Activated naive CD8-positive, alpha-beta T cell treated with anti-CD3 and anti-CD28 coated beads, Interleukin-2, amount 10 ng/mL, durations not matched to agents 7 days and 5 days (primary cell): ENCODE measurements at regions not wholly inside any gene's neighbourhood (a gene's known extent, or its start where the extent isn't known, plus 50 kb on each side); places are given as distances from the start of the nearest gene placed in this dataset.

Experiments used
- ATAC-seq: fragments of 150-1000 bp; cut with Tn5 transposase; one replicate; pipeline ENCODE4 v1.10.0; 2021; ENCODE audit warnings: low read depth, moderate library complexity
- POLR2A ChIA-PET: fragments of 350-600 bp; sonication (Branson Sonifier 250); formaldehyde crosslinking; loops from one replicate; lab custom pipeline; 2021; ENCODE audit warnings: antibody characterized with exemption; lab: Charles Lee
- DNase-seq: peaks from one replicate; pipeline ENCODE4 v3.0.0; 2021
- H3K27ac Mint-ChIP-seq: one replicate; pipeline ENCODE4 v1.8.0; 2022; ENCODE audit warnings: mild to moderate bottlenecking, mixed read lengths
- H3K27me3 Mint-ChIP-seq: one replicate; pipeline ENCODE4 v1.8.0; 2022; ENCODE audit warnings: mild to moderate bottlenecking, moderate library complexity, mixed read lengths
- H3K36me3 Mint-ChIP-seq: one replicate; pipeline ENCODE4 v1.8.0; 2021; ENCODE audit warnings: mild to moderate bottlenecking, mixed read lengths
- H3K4me1 Mint-ChIP-seq: one replicate; pipeline ENCODE4 v1.8.0; 2021; ENCODE audit warnings: mixed read lengths
- H3K4me3 Mint-ChIP-seq: one replicate; pipeline ENCODE4 v1.8.0; 2022; ENCODE audit warnings: mild to moderate bottlenecking, moderate library complexity, mixed read lengths
- H3K9me3 Mint-ChIP-seq: one replicate; pipeline ENCODE4 v1.8.0; 2021; ENCODE audit warnings: mixed read lengths

DNA sequence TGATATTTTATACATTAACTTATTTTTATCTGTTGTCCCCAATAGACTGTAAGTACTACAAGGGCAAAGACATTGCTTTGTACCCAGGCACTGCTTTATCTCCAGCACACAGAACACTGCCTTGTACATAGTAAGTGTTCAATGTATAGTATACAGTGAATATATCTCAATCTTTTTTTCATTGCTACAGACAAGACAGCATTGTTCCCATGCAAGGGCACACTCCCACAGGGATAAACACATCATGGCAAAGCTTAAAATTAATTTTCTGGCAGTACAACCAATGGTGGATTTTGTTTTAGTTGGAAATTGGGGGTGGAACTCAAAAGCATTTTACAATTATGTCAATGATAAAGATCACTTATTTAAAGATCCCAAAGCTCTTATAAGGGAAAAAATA is 112.3 kb upstream of the EEA1 start:
- H3K27me3 Mint-ChIP-seq = peaks cover 8% of the 10 kb centered on the region
- POLR2A ChIA-PET = no interaction called here
- ATAC-seq = no peak
- peaks cover 2% of the 10 kb centered on the region for H3K4me1 Mint-ChIP-seq
- no peak overlapping the region for H3K27ac Mint-ChIP-seq
- DNase-seq = no peak
- H3K36me3 Mint-ChIP-seq = no peaks in the 10 kb centered on the region
- no peaks in the 10 kb centered on the region for H3K9me3 Mint-ChIP-seq
- no peak overlapping the region for H3K4me3 Mint-ChIP-seq

DNA sequence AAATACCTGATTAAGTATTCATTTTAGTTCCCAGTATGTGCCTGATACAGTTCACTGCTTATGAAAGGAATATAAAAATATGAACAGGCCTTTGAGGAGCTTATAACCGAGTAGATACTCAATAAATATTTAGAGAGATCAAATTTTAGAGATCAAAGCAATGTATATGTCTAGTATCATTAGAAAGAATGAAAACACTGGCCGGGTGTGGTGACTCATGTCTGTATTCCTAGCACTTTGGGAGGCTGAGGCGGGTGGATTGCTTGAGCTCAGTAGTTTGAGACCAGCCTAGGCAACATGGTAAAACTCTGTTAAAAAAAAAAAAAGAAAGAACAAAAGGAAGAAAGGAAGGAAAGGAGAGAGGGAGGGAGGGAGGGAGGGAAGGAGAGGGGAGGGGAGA is 113.2 kb upstream of the EEA1 start:
- DNase-seq (no peak), ATAC-seq (no peak)
- POLR2A ChIA-PET = no interaction called here
- Mint-ChIP-seq H3K27ac (no peak overlapping the region), H3K9me3 (peaks cover 3% of the 10 kb centered on the region), H3K4me3 (no peak overlapping the region), H3K4me1 (peaks cover 2% of the 10 kb centered on the region), H3K27me3 (peaks cover 6% of the 10 kb centered on the region), H3K36me3 (no peaks in the 10 kb centered on the region)

DNA sequence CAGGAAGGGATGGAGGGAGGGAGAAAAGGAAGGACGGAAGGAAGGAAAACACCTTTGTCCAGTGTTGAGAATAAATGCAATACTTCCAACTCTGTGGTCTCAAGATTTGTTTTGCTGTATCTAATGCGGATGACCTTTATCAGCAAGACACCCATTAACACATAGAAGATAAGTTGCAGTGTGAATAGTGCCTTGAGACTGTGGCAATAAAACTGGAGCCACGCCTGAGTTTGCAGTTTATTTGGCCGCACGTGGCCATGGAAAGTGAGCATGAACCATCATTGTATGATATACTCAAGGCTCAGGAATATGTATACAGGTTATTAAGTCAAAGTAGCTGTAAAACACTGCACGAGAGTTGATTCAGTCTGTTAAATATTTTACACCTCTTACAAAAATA is 113.6 kb upstream of the EEA1 start:
- POLR2A ChIA-PET = no interaction called here
- H3K27ac Mint-ChIP-seq = no peak overlapping the region
- DNase-seq = no peak
- peaks cover 3% of the 10 kb centered on the region for H3K9me3 Mint-ChIP-seq
- peaks cover 2% of the 10 kb centered on the region for H3K4me1 Mint-ChIP-seq
- ATAC-seq = no peak
- no peak overlapping the region for H3K4me3 Mint-ChIP-seq
- no peaks in the 10 kb centered on the region for H3K36me3 Mint-ChIP-seq
- H3K27me3 Mint-ChIP-seq = peaks cover 6% of the 10 kb centered on the region

DNA sequence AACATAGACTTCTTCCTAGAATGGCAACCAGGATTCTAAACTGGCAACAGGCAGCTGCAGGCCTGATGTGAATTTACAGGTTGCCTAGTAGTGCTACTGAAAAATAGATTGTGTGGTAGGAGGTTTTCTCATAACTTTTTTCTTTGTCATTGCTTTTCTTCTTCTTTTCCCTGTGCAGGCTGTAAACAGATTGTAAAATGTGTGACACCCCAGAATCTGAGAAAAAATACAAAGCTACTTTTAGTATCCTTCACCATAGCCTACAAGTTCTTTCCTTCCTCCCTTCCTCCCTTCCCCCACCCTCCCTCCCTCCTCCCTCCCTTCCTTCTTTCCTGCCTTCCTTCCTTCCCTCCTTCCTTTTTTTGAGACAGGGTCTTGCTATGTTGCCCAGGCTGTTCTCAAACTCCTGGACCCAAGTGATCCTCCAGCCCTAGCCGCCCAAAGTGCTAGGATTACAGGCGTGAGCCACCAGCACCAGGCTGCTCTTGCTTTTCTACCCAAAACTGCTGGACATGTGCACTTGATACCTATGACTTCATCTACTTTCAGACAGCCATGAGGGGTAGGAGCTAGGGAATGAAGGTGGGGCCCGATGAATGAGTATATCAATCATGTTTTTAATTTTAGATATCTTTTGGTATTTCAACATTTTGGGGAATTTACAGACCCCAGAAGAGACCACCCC is 114.2 kb upstream of the EEA1 start:
- peaks cover 4% of the 10 kb centered on the region for H3K9me3 Mint-ChIP-seq
- POLR2A ChIA-PET = no interaction called here
- H3K4me1 Mint-ChIP-seq = peaks cover 4% of the 10 kb centered on the region
- peaks cover 6% of the 10 kb centered on the region for H3K27me3 Mint-ChIP-seq
- ATAC-seq = no peak
- H3K27ac Mint-ChIP-seq = no peak overlapping the region
- peaks cover 2% of the 10 kb centered on the region for H3K36me3 Mint-ChIP-seq
- DNase-seq = no peak
- H3K4me3 Mint-ChIP-seq = no peak overlapping the region

DNA sequence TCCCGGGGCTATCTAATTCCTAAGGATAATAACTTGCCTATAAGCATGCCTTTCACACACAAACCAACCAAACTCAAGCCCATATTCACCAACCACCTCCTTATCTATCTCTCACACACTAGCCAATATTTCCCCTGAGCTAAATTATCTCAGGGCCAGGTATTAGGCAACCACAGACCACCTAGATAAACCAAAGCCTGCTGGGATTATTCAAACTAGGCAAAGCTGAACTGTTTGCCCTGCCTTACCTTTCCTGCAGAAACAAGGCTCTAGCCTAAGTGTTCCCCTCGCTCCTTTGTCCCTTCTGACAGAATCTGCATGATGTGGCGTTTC is 114.7 kb upstream of the EEA1 start:
- Mint-ChIP-seq H3K36me3 (peaks cover 3% of the 10 kb centered on the region), H3K4me3 (no peak overlapping the region), H3K4me1 (peaks cover 9% of the 10 kb centered on the region), H3K27ac (no peak overlapping the region), H3K27me3 (peaks cover 6% of the 10 kb centered on the region), H3K9me3 (peaks cover 5% of the 10 kb centered on the region)
- POLR2A ChIA-PET = no interaction called here
- ATAC-seq (no peak), DNase-seq (no peak)

DNA sequence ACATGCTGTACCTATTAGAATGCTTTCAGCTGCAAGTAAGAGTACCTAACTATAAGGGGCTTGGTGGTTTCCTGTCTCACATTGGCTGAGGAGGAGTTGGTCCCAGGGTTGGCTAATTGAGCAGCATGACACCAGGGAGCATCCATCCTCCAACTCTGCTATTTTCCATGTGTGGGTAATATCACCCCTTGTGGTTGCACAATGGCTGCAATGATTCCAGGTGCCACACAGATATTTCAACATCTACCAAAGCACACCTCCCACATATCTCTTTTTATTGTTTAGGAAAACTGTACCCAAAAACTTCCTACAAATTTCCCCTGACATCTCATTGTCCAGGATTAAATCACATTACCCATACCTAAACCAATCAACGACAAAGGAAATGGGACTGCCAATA is 118.0 kb upstream of the EEA1 start:
- no peak overlapping the region for H3K27ac Mint-ChIP-seq
- peaks cover 5% of the 10 kb centered on the region for H3K9me3 Mint-ChIP-seq
- H3K4me3 Mint-ChIP-seq = no peak overlapping the region
- ATAC-seq = no peak
- peaks cover 6% of the 10 kb centered on the region for H3K27me3 Mint-ChIP-seq
- POLR2A ChIA-PET = no interaction called here
- H3K4me1 Mint-ChIP-seq = peaks cover 13% of the 10 kb centered on the region
- H3K36me3 Mint-ChIP-seq = peaks cover 3% of the 10 kb centered on the region
- DNase-seq = no peak

DNA sequence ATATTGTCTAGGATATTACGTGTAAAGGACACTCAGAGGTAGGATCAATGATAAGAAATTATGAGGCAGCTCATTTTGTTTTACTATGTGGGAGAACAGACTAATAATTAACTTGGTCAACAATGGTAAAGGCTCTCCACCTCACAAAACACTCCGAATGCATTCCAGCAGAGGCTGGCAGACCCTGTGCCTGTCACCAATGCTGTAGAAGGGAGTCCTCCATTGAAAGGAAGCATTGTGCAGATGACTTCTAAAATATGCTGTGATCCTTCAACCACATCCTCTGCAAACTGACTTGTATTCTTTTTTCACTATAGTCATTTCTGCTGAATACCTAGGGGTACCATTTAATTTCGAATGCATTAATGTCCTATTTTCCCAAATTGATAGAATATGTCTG is 119.6 kb upstream of the EEA1 start:
- POLR2A ChIA-PET = no interaction called here
- peaks cover 3% of the 10 kb centered on the region for H3K36me3 Mint-ChIP-seq
- no peak for DNase-seq
- H3K27me3 Mint-ChIP-seq = peaks cover 5% of the 10 kb centered on the region
- H3K4me1 Mint-ChIP-seq = peaks cover 13% of the 10 kb centered on the region
- ATAC-seq = peak; percentile 75
- peak overlapping the region; percentile 27 for H3K27ac Mint-ChIP-seq
- peaks cover 5% of the 10 kb centered on the region for H3K9me3 Mint-ChIP-seq
- peak overlapping the region; percentile 18 for H3K4me3 Mint-ChIP-seq

DNA sequence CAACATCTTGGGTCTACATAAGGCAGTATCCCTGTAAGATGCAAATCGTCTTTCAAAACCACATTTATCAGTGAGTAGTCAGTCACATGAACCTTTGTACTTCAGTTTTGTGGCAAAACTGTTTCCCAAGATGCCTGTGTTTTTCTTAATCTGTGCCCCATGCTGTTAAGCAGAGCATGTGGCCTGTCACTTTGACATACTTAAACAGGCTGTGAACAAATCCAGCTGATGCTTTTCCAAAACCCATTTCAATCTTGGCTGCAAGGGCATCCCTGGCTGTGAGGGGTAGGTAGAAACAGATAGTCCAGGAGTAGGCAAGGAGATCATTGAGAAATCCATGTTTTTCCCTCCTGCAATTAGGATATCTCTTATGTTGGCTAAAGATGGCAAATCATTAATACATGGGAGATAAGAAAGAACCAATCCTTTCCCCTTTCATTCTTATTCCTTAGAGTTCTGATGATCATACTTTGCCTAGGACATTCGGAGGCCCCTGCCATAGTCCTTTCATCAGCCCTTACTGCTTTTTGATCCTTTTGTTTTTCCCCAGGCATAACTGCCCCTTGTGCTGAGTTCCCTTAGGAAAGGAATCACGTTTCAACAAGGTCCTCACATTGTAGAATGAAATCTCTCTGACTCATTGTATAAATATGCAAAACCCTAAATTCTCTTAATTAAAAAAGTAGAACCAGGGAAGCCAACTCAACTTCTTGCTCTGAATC is 121.1 kb upstream of the EEA1 start:
- H3K4me1 Mint-ChIP-seq = peaks cover 13% of the 10 kb centered on the region
- H3K36me3 Mint-ChIP-seq = peaks cover 3% of the 10 kb centered on the region
- peaks cover 5% of the 10 kb centered on the region for H3K27me3 Mint-ChIP-seq
- no peak overlapping the region for H3K27ac Mint-ChIP-seq
- ATAC-seq = no peak
- DNase-seq = no peak
- POLR2A ChIA-PET = no interaction called here
- no peak overlapping the region for H3K4me3 Mint-ChIP-seq
- peaks cover 5% of the 10 kb centered on the region for H3K9me3 Mint-ChIP-seq

DNA sequence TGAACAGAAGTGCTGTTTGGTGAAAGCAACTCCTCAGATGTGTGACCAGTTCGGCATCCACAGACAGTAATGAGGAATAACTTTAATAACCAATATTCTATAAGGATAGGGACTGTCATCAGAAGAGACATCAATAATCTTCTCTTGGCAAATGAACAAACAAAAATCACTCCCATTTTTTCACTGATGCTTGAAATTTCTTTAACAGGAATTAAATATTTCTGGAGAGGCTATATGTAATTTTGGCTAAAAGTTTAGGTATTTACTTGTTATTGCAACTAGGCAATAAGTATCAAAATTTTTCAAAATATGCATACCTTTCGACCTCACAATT is 121.6 kb upstream of the EEA1 start:
- Mint-ChIP-seq H3K27me3 (peaks cover 7% of the 10 kb centered on the region), H3K9me3 (peaks cover 5% of the 10 kb centered on the region), H3K4me3 (no peak overlapping the region), H3K27ac (no peak overlapping the region), H3K4me1 (peaks cover 13% of the 10 kb centered on the region), H3K36me3 (peaks cover 3% of the 10 kb centered on the region)
- POLR2A ChIA-PET = no interaction called here
- DNase-seq = no peak
- ATAC-seq = no peak

DNA sequence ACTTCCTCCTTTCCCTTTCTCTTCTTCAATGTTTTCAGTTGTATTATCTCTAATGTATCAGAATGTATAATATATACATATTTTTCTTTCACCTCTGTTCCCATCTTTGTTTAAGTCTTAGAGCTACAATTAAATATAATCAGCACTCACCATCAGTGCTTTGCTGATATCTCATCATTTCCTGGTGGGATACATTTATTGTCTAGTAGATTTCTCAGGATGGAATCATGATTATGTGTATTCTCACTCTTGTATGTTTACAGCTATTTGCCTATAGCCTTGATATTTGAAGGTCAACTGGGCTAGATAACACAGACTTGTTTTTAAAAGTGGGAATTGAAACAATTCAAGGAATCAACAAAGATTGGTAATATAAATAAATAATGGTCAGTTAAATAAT is 124.9 kb upstream of the EEA1 start:
- H3K27ac Mint-ChIP-seq = no peak overlapping the region
- peaks cover 11% of the 10 kb centered on the region for H3K27me3 Mint-ChIP-seq
- peaks cover 4% of the 10 kb centered on the region for H3K4me1 Mint-ChIP-seq
- H3K4me3 Mint-ChIP-seq = no peak overlapping the region
- no peaks in the 10 kb centered on the region for H3K36me3 Mint-ChIP-seq
- POLR2A ChIA-PET = no interaction called here
- H3K9me3 Mint-ChIP-seq = no peaks in the 10 kb centered on the region
- no peak for ATAC-seq
- DNase-seq = no peak

DNA sequence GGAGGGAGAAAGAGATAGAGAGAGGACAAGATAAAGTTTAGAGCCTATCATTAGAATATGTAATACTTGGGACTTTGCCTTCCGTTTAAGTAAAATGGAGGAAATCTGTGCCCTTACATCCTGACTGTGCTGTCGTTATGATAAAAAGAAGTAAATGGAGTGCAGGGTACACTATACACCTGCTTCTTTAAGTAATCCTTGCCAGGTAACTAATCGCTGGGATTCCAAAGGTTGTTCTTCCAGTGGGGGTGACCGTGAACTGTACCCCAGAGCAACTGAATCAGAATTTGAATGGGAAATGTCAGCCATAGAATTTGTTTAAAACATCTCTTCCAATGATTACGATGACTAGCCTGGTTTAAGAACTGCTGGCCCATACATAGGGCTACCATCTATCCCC is 126.1 kb upstream of the EEA1 start:
- Mint-ChIP-seq H3K27me3 (peaks cover 8% of the 10 kb centered on the region), H3K36me3 (peaks cover 2% of the 10 kb centered on the region), H3K9me3 (no peaks in the 10 kb centered on the region), H3K4me3 (no peak overlapping the region), H3K27ac (no peak overlapping the region), H3K4me1 (peaks cover 8% of the 10 kb centered on the region)
- POLR2A ChIA-PET = no interaction called here
- ATAC-seq (no peak), DNase-seq (no peak)

DNA sequence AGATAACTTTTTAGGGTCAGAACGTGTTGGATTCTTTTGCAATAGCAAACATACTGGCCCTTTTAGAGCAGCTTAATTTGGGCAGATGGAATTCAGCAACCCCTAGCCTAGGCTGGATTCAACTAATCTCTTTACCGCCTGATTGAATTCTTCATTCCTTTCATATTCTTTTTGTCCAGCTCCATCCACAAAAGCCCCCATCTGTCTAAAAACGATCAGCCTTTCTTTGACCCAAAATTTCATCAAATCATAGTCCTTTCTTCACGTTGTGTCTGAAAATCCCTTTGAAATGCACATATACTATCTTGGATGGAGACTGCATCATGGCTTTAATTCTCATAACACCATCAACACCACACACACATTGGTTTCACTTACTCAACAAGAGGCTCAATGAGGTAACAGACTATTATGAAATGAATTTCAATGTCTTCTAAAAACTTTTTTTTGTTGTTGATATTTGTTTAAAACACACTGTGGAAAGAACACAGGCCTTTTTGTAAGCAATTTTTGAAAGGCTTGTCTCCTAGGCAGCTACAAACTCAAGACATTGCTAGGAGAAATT is 128.0 kb upstream of the EEA1 start:
- peaks cover 2% of the 10 kb centered on the region for H3K36me3 Mint-ChIP-seq
- H3K27me3 Mint-ChIP-seq = peaks cover 8% of the 10 kb centered on the region
- POLR2A ChIA-PET = no interaction called here

DNA sequence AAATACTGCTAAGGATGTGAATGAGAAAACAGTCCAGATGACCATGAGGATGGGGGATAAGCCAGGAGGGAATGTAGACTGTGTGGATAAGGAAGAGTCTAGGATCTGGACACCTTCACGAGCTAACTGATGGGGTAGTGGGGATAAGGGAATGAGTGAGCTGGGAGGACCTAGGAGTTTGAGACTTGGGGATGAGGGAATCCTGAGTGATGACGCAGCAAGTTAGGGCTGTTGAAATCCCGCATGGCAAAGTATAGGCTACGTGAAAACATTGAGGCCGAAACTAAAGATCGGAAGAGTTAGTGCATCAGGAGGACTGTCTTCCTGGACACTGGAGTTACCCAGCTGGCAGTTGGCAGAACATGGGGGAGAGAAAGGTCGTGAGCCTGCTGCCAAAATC is 129.2 kb upstream of the EEA1 start:
- Mint-ChIP-seq H3K27me3 (peaks cover 8% of the 10 kb centered on the region), H3K9me3 (no peaks in the 10 kb centered on the region), H3K36me3 (peaks cover 2% of the 10 kb centered on the region), H3K4me1 (peaks cover 17% of the 10 kb centered on the region), H3K27ac (no peak overlapping the region), H3K4me3 (no peak overlapping the region)
- DNase-seq = no peak
- ATAC-seq = no peak
- POLR2A ChIA-PET = no interaction called here

More for the DNA sequence above, 128.0 kb upstream of the EEA1 start:
- no peak for DNase-seq
- Mint-ChIP-seq H3K4me3 (no peak overlapping the region), H3K4me1 (peaks cover 17% of the 10 kb centered on the region), H3K27ac (no peak overlapping the region), H3K9me3 (no peaks in the 10 kb centered on the region)
- no peak for ATAC-seq

DNA sequence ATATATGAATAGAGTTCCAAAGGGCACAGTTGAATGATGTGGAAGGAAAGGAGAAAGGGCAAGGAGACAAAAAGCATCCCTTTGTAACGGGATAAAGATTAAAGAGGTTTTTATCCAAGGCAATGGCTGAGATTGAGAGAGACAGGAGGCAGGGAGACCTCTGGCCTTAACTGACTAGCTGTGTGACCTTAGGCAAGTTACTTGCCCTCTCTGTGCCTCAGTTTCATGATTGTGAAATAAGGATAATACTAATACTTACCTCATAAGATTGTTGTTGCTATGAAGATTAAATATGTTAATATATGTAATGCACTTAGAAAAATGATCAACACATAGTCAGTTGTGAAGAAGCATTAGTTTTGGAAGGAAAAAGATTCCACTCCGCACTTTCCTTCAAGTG is 130.2 kb upstream of the EEA1 start:
- ATAC-seq (no peak), DNase-seq (no peak)
- Mint-ChIP-seq H3K27me3 (peaks cover 9% of the 10 kb centered on the region), H3K27ac (no peak overlapping the region), H3K4me3 (no peak overlapping the region), H3K4me1 (peaks cover 17% of the 10 kb centered on the region), H3K36me3 (peaks cover 4% of the 10 kb centered on the region), H3K9me3 (peaks cover 3% of the 10 kb centered on the region)
- POLR2A ChIA-PET = no interaction called here
